OCI-LY7 (cell line): ENCODE measurements at regions not wholly inside any gene's neighbourhood (a gene's known extent, or its start where the extent isn't known, plus 50 kb on each side); places are given as distances from the start of the nearest gene placed in this dataset.
"Not testable (repeated sequence)": the region's sequence is repeated elsewhere in the genome, so short reads cannot be mapped to it uniquely, and the experiment has no call there.

Experiments
- CTCF ChIP-seq: fragments of 200-600 bp; sonication (generic); conservative IDR thresholded peaks from 2 replicates; pipeline ENCODE4 v1.5.1; 2014; ENCODE audit warnings: mild to moderate bottlenecking, antibody characterized with exemption, low read length, moderate library complexity, mixed read lengths
- EZH2phosphoT487 ChIP-seq: fragments of 200-600 bp; sonication (generic); IDR thresholded peaks from 2 replicates; pipeline ENCODE4 v1.6.1; 2018; ENCODE audit warnings: low read depth, borderline replicate concordance, mild to moderate bottlenecking, mixed run types, antibody characterized with exemption, low read length, moderate library complexity, mixed read lengths

DNA sequence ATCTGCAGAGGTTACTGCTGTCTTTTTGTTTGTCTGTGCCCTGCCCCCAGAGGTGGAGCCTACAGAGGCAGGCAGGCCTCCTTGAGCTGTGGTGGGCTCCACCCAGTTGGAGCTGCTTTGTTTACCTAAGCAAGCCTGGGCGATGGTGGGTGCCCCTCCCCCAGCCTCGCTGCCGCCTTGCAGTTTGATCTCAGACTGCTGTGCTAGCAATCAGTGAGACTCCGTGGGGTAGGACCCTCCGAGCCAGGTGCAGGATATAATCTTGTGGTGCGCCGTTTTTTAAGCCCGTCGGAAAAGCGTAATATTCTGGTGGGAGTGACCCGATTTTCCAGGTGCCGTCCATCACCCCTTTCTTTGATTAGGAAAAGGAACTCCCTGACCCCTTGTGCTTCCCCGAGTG lies 211.4 kb downstream of the BTBD3 start:
- not testable (repeated sequence) for TF ChIP-seq CTCF, EZH2phosphoT487
